ENCODE measurements at regions not wholly inside any gene's neighbourhood (a gene's known extent, or its start where the extent isn't known, plus 50 kb on each side); places are given as distances from the start of the nearest gene placed in this dataset.

- DNase-seq: no peak
Measured at GRCh38 chr13:57443494-57443893, 188.1 kb upstream of the PCDH17 start.

GRCh38 chr13:57450356-57450755, 181.2 kb upstream of the PCDH17 start:
- DNase-seq: no peak

DNA sequence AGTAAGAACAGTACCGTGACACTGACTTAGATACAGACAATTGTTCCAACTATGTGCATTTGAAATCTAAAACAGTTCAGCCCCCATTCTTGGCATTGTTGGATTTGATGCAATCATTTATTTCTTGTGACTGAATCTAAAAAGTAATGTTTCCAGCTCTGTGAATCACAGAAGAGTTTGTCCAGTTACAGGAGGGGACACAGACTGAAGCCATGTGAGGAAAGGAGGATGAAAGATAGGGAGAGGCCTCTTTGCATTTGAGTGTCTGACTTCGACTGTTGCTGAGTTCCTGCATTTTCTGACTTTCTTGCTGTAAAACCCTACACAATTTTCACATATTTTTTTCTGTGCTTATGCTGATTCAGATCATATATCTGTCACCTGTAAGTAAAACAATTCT, 179.3 kb upstream of the PCDH17 start:
- no peak for DNase-seq

GRCh38 chr13:57470491-57470890, 161.1 kb upstream of the PCDH17 start:
- no peak for DNase-seq

DNA sequence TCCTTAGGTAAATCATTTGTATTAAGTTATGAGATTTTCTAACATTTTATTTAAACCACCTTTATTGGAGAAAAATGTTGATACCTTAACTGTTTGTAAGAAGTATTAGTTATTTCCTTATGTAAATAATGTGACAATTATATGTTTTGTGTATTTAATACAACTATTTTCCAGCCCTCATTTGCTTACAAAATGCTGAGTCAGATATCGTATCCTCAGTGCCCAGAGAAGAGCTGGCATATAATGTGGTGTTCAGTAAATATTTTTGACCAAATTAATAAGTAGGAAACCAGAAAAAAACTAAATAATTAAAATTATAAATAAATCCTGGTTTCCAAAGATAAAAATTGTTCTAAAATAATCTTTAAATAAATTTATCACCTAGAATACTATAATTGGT, 140.2 kb upstream of the PCDH17 start:
- DNase-seq: no peak

DNA sequence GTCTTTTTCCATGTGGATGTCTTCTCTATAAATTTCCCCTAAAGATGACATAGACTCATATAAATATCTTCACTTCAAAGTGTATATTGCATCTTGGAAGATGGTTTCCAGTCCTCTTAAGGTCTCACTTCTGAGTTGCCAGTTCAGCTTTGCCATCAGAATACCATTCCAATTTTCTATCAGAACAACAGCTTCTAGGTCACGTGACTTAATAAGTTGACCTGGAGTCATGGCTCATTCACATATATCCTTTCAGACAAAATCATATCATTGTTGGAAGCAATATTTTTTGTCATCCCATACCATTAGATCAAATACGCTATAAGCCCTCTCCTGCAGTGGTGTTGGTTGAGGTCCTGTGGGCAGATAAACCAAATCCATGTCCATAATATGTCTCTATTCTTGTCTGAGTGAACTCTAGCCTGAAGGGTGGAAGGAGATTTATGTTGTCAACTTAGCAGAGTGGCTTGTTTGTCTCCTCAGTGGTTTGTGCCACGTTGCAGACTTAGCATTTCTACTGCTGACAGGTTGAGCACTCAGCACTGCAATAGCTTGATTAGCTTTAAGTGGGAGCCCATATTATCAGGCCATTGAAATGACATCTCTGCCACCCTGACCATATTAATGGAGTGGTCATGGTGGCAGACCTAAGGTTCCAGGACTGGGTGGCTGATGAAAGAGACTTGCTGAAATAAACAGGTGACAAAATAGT, 123.6 kb upstream of the PCDH17 start:
- DNase-seq: no peak

DNA sequence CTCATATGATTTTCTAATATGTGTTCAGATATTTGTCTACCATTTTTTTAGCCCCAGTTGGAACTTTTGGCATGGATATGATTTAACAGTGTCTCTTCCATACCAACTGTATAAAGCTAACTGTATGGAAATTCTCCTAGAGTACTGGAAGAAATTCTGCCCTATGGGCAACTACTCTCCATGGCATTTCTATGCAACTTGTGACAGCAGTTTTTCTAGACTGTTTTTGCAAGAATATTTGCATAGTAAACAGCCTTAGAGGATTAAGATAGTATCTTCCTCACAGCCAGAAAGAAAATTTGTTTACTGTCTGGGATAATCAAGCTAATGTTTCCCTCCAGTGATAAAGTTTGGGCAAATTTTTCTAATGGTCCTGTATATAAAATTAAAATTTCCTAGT, 119.9 kb upstream of the PCDH17 start:
- DNase-seq: peak; percentile 84

DNA sequence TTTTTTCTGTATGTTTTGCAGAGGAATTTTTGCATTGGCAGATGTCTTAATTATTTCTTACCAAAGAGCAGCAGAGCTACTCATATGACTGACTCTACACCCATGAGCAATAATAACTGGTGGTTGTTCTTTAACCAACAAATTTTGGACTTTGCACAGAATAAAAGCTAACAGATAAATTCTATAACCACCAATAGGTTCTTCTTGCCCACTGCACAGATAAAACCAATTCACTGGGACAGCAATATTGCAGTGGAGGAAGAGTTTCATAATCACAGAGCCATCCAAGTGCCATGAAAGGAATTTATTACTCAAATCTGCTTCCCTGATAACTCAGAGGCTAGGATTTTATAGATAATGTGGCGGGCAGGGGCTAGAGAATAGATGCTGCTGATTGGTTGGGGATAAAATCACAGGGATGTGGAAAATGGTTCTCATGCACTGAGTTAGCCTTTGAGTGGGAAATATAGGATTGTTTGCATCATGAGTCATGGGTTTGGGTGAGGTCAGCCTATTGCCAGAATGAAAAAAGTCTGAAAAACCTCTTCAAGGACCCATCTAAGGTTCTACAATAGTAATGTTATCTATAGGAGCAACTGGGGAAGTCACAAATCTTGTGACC, 104.3 kb upstream of the PCDH17 start:
- DNase-seq: no peak

GRCh38 chr13:57531256-57531655, 100.3 kb upstream of the PCDH17 start:
- no peak for DNase-seq

DNA sequence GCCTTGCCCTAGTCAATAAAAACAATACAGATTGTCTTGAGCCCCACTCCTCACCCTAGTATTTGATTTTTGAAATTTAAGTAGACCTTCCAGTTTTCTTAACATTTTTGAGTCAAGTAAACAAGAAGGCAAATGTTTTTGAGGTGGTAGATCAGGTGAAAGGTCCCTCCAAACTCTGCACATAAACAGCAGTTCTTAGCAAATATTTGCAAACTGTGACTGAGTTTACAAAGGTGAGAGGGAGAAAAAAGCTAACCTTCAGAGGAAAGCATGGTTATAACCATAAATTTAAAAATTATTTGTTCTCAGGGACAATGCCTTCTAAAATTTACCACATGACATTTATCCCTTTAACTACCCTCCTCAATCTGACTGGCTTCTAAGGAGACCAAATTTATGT, 84.6 kb upstream of the PCDH17 start:
- DNase-seq: no peak

GRCh38 chr13:57552437-57552836, 79.1 kb upstream of the PCDH17 start:
- DNase-seq: no peak

- no peak for DNase-seq
Measured at GRCh38 chr13:57553932-57554331, 77.6 kb upstream of the PCDH17 start.

DNA sequence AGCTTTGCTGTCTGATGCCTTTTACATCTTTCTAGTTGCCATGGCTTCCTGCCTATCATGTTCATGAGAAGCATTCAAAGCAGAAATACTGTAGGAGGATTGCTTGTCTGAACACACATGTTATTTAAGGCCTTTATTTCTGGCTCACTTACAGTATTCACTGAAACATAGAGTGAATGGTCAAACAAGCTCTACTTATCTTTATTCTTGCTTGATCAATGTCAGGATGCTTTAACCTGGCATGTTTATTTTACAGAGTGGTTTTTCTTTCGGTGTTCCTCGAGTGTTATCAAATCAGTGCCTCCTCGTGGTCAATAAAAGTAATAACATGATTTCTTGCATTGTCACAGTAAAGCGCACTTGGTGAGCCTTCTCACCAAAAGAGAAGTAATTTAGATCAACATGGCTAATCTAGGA, 73.5 kb upstream of the PCDH17 start:
- DNase-seq: peak; percentile 32

GRCh38 chr13:57568865-57569264, 62.7 kb upstream of the PCDH17 start:
- no peak for DNase-seq

DNA sequence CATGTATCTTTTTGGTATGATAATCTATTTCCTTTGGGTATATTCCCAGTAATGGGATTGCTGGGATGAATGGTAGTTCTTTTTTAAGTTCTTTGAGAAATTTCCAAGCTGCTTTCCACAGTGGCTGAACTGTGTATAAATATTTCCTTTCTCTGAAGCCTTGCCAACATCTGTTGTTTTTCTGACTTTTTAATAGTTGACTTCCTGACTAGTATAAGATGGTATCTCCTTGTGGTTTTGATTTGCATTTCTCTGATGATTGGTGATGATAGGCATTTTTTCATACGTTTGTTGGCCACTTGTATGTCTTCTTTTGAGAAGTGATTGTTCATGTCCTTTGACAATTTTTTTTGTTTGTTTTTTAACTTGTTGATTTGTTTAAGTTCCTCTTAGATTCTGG, 61.6 kb upstream of the PCDH17 start:
- DNase-seq: no peak
